NCI-H1694 treated with DMSO at 0.1 percent for 48 hours (cell line): ENCODE measurements at regions not wholly inside any gene's neighbourhood (a gene's known extent, or its start where the extent isn't known, plus 50 kb on each side); places are given as distances from the start of the nearest gene placed in this dataset.

Experiments
- DNase-seq: peaks from one replicate; lab custom pipeline; 2025; lab: John Stamatoyannopoulos, UW

- DNase-seq, result no peak
Measured at GRCh38 chr4:182090186-182090585, 153.0 kb upstream of the TENM3 start.

DNA sequence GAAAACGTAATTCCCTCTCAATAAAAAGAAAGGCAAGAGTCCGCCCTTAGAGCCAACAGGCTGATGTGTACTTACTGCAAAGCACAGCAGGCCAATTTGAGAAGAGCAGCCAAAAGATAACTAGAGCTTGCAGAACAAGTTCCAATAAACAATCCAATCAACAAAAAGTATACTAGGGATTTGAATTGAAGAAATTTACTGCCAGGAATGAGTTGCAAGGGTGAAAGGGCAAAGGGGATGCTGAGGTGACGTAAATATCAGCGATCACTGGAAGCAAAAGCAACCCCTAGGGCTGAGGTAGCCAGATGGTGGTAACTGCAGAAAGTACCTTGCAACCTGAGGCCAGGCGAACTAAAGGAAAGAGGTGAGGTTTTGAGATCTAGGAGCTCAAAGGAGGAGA is 152.1 kb upstream of the TENM3 start:
- no peak for DNase-seq

DNA sequence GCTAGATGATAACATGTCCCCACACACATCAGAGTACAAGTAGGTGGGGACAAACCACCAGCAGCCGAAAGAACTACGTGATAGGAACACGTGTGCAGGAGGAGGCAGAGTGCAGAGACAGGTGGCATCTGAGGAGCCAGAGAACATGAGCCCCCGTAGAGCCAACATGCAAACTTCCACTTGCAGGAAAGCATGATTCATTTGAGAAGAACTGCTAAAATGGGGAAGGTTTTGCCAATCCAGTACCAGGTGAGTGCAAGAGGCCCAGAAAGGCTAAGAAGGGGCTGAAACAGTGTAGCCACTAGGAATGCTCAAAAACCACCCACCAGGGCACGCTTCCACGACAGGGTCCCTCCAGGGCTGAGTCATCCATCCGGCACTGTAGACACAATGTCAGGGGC is 149.8 kb upstream of the TENM3 start:
- no peak for DNase-seq

- DNase-seq, result no peak
Measured at GRCh38 chr4:182093935-182094334, 149.3 kb upstream of the TENM3 start.

GRCh38 chr4:182101618-182102017 is 141.6 kb upstream of the TENM3 start:
- no peak for DNase-seq

- no peak for DNase-seq
Measured at GRCh38 chr4:182102576-182102975, 140.6 kb upstream of the TENM3 start.

GRCh38 chr4:182103614-182104319 is 139.4 kb upstream of the TENM3 start:
- DNase-seq, result no peak

GRCh38 chr4:182105416-182105815 is 137.8 kb upstream of the TENM3 start:
- DNase-seq, result no peak

DNA sequence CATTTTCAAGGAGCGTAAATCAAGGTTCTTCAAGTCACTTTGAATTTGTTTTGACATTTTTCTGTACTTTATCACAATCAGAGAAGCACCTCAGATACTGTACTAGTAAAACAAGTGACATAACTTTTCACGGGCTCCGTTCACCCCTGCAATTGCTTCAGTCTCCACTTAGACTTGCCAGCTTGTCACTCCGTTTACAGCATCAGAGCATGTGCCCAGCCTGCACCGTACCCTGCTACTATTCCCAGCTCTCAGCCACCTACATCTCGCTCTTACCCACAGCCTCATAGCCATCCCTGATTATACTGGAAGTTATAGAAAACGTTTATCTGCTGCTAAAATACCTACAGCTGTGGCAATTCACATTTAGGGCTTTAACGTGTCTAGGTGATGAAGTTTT is 135.3 kb upstream of the TENM3 start:
- no peak for DNase-seq

GRCh38 chr4:182111586-182111985 is 131.6 kb upstream of the TENM3 start:
- DNase-seq, result no peak

DNA sequence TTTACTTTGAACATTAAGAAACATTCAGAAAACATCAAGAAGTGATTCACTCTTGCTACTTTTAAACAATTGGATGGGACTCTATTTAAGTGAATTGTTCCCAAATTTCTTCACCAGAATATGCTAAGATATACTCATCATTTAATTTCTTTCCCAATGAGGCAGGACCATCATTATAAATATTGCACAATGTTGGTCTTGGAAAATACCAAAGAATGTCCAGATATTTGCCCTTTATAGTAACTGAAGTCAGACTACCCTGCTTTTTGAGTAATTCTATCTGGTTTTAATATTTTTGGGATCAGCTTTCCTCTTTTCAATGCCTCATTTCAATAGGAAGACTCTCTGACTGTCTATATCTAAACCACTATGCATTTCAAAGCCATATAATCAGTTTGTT is 129.4 kb upstream of the TENM3 start:
- DNase-seq, result no peak

- DNase-seq, result no peak
Measured at GRCh38 chr4:182124359-182124758, 118.8 kb upstream of the TENM3 start.

DNA sequence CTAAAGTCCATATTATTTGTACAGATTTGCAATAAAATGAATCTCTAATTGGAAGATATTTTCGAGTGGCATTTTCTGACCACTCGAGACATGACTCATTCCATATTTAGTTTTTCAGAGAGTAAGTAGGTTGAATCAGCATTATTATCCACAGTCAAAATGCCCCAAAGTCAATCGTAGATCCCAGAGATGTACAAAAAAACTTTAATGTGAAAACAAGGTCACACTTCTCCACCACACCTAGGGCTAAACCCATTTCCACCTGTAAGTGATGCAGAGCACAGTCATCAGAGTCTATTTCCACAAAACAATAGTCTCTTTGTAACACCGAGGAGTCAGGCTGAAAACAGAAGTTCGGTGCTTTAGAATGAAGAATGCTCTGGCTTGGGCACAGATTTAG is 117.1 kb upstream of the TENM3 start:
- no peak for DNase-seq

DNA sequence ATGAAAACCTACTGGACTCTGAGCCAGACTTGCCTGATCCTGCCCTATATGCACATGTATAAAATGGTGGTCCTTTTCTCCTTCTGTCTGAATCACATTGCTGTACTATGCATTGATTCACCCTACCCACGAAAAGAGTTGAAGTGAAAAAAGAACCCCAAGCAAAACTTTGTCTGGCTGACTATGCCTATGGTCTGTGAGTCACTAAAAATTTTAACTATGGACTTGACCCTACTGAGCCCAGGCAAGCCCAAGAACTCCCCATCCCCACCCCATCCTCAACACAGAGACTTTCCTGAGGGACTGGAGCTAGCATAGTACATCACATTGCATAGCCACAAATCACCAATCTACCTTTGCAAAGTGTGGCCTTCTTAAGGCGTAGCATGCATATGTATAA is 116.6 kb upstream of the TENM3 start:
- DNase-seq, result no peak

GRCh38 chr4:182133033-182133432 is 110.2 kb upstream of the TENM3 start:
- DNase-seq, result no peak

GRCh38 chr4:182134261-182134660 is 108.9 kb upstream of the TENM3 start:
- DNase-seq, result no peak

DNA sequence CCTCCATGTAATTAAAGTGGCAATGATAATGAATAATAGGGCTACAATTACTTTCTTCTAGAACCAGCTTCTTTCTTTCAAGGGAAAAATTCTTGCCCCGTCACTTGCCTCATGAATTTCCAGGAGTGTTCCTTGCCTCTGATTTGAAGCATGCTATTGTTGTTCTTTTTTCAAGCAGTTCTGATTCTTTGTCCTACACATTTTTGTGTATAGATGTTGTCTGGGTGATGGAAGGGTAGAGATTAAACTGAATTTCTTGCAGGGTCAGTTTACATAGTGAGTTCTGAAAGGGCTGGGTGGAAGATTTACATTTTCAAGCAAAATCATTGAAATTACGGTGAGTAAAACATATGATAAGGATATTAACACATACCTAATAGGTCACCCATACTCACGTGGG is 107.0 kb upstream of the TENM3 start:
- DNase-seq, result no peak

GRCh38 chr4:182137343-182137742 is 105.9 kb upstream of the TENM3 start:
- DNase-seq, result no peak

- no peak for DNase-seq
Measured at GRCh38 chr4:182139491-182139890, 103.7 kb upstream of the TENM3 start.

GRCh38 chr4:182140547-182140946 is 102.7 kb upstream of the TENM3 start:
- no peak for DNase-seq

- no peak for DNase-seq
Measured at GRCh38 chr4:182141061-182141460, 102.1 kb upstream of the TENM3 start.

DNA sequence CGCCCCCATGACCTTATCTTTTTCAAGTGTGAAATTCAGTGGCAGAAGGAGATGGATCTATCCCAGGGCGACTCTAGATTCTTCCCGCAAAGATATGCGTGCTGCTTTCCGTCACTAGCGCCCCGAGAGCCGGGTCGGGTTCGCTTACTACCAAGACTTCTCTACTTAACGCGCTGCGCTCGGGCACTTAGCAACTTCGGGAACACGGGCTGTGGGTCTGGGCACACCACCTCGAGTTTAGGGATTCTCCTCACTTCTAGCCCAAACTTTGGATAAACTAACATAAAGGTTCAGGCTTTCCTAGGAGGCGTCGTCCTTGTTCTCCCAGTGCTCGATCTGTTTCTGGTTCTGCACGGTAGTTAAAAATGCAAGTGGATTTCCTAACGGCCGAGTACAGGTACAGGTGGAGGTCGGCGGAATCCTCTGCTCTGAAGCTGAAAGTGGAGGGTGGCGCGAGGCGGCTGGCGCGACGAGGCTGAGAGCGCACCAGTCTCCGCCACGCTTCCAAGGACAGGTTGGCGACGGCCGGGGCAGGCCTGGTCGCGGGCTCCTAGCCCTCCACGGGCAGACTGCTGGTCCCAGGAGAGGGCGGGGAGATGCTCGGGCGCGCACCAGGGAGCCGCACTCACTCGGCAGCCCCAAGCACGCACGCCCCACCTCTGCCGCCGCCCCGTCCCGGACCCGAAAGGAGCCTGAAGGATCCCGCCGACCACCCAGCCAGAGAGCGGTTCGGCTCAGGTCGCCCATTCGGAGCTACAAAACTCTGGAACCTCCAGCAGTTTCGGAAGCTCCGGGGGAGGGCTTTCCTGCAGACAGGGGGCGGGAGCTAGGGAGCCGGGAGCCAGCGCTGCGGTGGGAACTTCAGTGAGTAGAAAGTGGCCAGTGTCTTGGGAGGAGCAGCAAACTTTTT is 100.8 kb upstream of the TENM3 start:
- DNase-seq, result no peak

DNA sequence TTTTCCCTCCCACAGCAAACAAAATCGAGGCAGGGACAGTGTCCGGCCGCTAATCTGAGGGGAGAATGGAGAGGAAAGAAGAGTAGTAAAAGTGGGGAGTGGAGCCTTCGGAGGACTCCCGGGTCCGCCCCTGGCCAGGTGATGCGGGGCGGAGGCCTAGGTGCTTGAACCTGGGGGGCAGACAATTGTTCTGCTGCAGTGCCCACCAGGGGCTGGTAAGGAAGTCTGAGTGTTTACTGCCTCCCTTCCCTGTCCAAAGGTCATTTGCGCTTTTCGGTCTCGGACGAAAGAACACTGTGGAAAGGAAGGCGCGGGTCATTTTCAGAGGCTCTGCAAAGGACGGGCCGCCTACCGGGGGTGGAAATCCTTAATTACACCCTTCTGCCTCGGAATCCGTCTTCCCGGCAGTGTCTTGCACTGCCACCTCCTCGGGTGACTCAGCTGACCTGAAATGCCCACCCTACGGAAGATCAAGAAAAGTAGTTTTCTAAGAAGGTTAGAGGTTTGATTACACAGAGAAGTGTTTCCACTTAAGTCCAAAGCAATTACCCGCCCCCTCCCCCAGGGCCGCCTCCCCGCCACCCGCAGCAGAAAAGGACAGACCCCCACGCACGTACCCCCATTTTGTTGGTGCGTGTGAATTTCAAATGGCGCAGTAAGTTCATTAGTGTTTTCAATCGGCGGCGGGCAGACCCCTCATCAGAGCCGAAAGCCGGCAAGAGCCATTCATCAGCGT is 99.9 kb upstream of the TENM3 start:
- no peak for DNase-seq
